Esophagus muscularis mucosa (tissue), 4 donors: ENCODE measurements at regions not wholly inside any gene's neighbourhood (a gene's known extent, or its start where the extent isn't known, plus 50 kb on each side); places are given as distances from the start of the nearest gene placed in this dataset.

Experiments
- DNase-seq: peaks from one replicate; pipeline ENCODE4 v3.0.0-alpha.2; 2017; ENCODE audit errors: extremely low spot score
- H3K27ac ChIP-seq, 4 donors: fragments of 200-600 bp; sonication (generic); replicated peaks in 1 of 4; 1 replicate in 3 of 4; 2 replicates in 1 of 4; pipeline ENCODE4 v1.5.1; 2016 to 2019; ENCODE audit warnings: mild to moderate bottlenecking in 1 of 4
- H3K27me3 ChIP-seq, 4 donors: fragments of 200-600 bp; sonication (generic); one replicate each; pipeline versions ENCODE4 v1.5.1 to v1.6.0; 2016 to 2019
- H3K36me3 ChIP-seq, 4 donors: fragments of 200-600 bp; sonication (generic); one replicate each; pipeline ENCODE4 v1.5.1; 2016 to 2019
- H3K4me1 ChIP-seq, 4 donors: fragments of 200-600 bp; sonication (generic); one replicate each; pipeline ENCODE4 v1.5.1; 2016 to 2019
- H3K4me3 ChIP-seq, 4 donors: fragments of 200-600 bp; sonication (generic); 1 replicate in 2 of 4; 2 replicates in 2 of 4; pipeline ENCODE4 v1.5.1; 2016 to 2019; ENCODE audit warnings: mild to moderate bottlenecking in 4 of 4, moderate library complexity in 1 of 4
- H3K9me3 ChIP-seq, 4 donors: fragments of 200-600 bp; sonication (generic); 1 replicate in 3 of 4; 2 replicates in 1 of 4; pipeline ENCODE4 v1.5.1; 2016 to 2019
- EP300 ChIP-seq: sonication (generic); formaldehyde crosslinking; IDR thresholded peaks from one replicate; pipeline ENCODE4 v1.6.1; 2017; ENCODE audit warnings: antibody characterized with exemption
- POLR2A ChIP-seq: fragments of 450-650 bp; IDR thresholded peaks from one replicate; pipeline ENCODE4 v1.6.1; 2017; ENCODE audit warnings: antibody characterized with exemption, moderate library complexity, mild to moderate bottlenecking, low read depth
- POLR2AphosphoS5 ChIP-seq, 2 donors: sonication (generic); formaldehyde crosslinking; IDR thresholded peaks; one replicate each; pipeline ENCODE4 v1.6.1; 2017; ENCODE audit warnings: antibody characterized with exemption in 2 of 2
- WGBS: methylation state at CpG from one replicate; pipeline ENCODE4 v1.1.5; 2018; 5-methylcytosine and 5-hydroxymethylcytosine counted together
- intact Hi-C: fragments of 100-400 bp; cut with DNase I; formaldehyde crosslinking; loops from one replicate; pipeline ENCODE4 v1.15.1; 2023
- TF ChIP-seq, protein P1 (sequence below), 3 experiments: fragments of 200-600 bp in 2 of 3; fragments of 450-650 bp in 1 of 3; sonication (generic) in 2 of 3; IDR thresholded peaks; one replicate each; pipeline ENCODE4 v1.5.1; 2017 to 2019; ENCODE audit warnings: antibody characterized with exemption in 3 of 3, mild to moderate bottlenecking in 2 of 3, moderate library complexity in 1 of 3

DNA sequence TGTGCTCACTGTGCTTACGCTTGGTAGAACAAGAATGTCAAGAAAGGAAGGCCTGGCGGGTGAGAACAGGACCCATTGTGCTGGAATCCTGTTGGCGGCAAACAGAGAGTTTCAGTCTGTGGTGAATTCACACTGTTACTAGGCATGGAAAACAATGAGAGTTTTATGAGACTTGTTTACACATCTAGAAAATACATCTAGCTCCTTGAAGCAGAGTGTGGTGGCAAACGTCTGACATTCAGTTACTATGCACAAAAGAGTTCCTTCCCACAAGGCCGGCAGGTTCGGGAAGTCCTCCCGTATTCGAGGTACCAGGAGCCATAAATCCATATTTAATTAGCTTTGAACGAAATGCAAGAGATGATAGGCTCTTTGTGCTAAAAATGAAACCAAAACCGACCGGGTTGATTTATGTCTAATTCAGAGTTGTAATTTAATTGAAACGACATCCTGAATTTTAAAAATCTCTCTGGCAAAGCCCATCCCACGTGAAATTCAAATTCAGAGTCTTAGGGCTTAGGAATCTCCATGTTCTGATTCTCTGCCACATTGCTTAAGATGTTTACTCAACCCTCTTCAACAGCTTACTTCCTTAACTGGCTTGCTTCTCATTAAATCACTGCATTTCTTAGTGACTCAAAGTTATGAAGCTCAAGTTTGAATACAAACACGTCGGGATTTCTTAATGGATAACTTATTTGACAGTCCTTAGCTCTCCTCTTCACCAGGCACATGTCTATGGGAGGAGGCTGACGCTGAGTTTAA, 299.9 kb upstream of the PITRM1 start:
- Histone ChIP-seq H3K27ac (peak overlapping the region; percentile 83 to 91 (median 90)), H3K4me1 (peaks cover 34 to 67% (median 64%) of the 10 kb centered on the region in 4 donors)
- 13% methylated on average over 16 of the region's 16 CpGs for WGBS

DNA sequence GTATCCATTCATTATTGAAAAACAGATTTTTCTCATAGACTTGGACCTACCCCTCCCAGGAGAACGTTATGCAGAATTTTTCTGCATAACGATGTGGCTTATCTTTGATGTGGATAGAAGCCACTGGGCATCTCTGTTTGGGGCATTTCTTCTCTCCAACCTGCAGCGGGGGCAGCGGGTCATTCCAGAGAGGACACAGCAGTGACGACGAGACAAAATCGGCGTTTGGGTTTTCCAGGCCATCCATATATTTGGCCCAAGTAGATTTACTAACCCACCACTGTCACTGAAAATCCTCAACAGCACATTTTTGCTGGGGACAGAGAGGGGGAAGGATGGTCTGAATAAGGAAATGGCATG, 299.3 kb upstream of the PITRM1 start:
- Histone ChIP-seq H3K36me3 (no peaks in the 10 kb centered on the region), H3K4me1 (peaks cover 34 to 70% (median 67%) of the 10 kb centered on the region in 4 donors), H3K4me3 (peak overlapping the region; percentile 32 to 44 (median 42)), H3K9me3 (no peaks in the 10 kb centered on the region), H3K27ac (peak overlapping the region; percentile 83 to 91 (median 90)), H3K27me3 (no peaks in the 10 kb centered on the region)
- 75% methylated on average over 8 of the region's 8 CpGs for WGBS
- DNase-seq, result no peak
- TF ChIP-seq, protein P1, sequence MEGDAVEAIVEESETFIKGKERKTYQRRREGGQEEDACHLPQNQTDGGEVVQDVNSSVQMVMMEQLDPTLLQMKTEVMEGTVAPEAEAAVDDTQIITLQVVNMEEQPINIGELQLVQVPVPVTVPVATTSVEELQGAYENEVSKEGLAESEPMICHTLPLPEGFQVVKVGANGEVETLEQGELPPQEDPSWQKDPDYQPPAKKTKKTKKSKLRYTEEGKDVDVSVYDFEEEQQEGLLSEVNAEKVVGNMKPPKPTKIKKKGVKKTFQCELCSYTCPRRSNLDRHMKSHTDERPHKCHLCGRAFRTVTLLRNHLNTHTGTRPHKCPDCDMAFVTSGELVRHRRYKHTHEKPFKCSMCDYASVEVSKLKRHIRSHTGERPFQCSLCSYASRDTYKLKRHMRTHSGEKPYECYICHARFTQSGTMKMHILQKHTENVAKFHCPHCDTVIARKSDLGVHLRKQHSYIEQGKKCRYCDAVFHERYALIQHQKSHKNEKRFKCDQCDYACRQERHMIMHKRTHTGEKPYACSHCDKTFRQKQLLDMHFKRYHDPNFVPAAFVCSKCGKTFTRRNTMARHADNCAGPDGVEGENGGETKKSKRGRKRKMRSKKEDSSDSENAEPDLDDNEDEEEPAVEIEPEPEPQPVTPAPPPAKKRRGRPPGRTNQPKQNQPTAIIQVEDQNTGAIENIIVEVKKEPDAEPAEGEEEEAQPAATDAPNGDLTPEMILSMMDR (IDR thresholded peaks at IDR 0.05), result no peak
- TF ChIP-seq POLR2AphosphoS5 (IDR thresholded peaks at IDR 0.05) (no peak), EP300 (no peak), POLR2A (no peak)
- intact Hi-C loops, result loop anchor here (5.0 to 10.0 kb wide), 2 partner anchors 305 to 1173 kb away; no protein-coding TSS in a partner anchor

More for the DNA sequence above, 299.9 kb upstream of the PITRM1 start:
- Histone ChIP-seq H3K36me3 (no peaks in the 10 kb centered on the region), H3K9me3 (no peaks in the 10 kb centered on the region), H3K4me3 (peak overlapping the region; percentile 32 to 44 (median 42)), H3K27me3 (no peaks in the 10 kb centered on the region)
- no peak for DNase-seq
- TF ChIP-seq EP300, result peak; percentile 89
- no peak for TF ChIP-seq POLR2A
- TF ChIP-seq POLR2AphosphoS5 (IDR thresholded peaks at IDR 0.05), result peak; percentile 77 to 87
- TF ChIP-seq, protein P1 (IDR thresholded peaks at IDR 0.05), result no peak
- intact Hi-C loops, result loop anchor here (5.0 to 10.0 kb wide), 2 partner anchors 305 to 1172 kb away; no protein-coding TSS in a partner anchor

DNA sequence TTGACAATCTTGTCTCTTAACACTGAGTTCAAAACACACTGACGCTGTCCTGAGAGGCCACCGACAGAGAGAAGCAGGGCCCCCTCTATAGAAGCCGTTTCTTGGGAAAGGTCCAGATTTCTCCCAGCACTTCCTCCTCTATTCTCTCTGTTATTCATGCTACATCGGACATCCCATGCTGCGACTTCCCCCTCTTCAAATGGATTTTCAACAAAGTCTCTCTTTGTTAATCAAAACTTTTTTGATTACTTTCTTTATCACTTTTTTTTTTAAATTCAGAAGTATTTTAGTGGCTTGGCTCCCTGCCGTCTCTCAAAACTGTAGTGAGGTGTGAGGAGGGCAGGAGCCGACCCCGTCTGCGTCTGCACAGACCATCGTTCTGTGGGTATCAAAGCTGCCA, 298.9 kb upstream of the PITRM1 start:
- no peak for DNase-seq
- Histone ChIP-seq H3K36me3 (no peaks in the 10 kb centered on the region), H3K4me1 (peaks cover 37 to 73% (median 69%) of the 10 kb centered on the region in 4 donors), H3K9me3 (no peaks in the 10 kb centered on the region), H3K27me3 (no peaks in the 10 kb centered on the region), H3K4me3 (peak overlapping the region in 2 of 4 donors; percentile 39 to 44), H3K27ac (peak overlapping the region; percentile 83 to 91 (median 90))
- 70% methylated on average over 10 of the region's 10 CpGs for WGBS
- TF ChIP-seq EP300, result no peak
- TF ChIP-seq POLR2AphosphoS5 (IDR thresholded peaks at IDR 0.05), result no peak
- intact Hi-C loops, result loop anchor here (5.0 to 10.0 kb wide), 2 partner anchors 306 to 1173 kb away; no protein-coding TSS in a partner anchor

DNA sequence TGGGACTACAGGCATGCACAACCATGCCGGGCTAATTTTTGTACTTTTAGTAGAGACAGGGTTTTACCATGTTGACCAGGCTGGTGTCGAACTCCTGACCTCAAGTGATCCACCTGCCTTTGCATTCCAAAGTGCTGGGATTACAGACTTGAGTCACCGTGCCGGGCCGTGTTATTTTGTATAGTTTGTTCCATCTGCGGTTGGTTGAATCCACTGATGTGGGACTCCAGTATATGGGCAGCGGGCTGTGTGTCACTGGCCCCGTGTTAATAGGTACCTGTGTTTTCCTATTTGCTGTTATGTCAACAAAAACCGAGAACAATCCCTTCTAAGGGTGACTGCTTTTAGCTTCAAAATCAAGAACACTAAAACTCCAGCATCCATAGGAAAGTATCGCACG, 297.6 kb upstream of the PITRM1 start:
- WGBS, result 98% methylated on average over 11 of the region's 11 CpGs
- Histone ChIP-seq H3K36me3 (no peaks in the 10 kb centered on the region), H3K9me3 (no peaks in the 10 kb centered on the region), H3K4me3 (no peak overlapping the region), H3K27ac (peak overlapping the region; percentile 84 to 91 (median 90)), H3K27me3 (no peaks in the 10 kb centered on the region), H3K4me1 (peaks cover 48 to 84% (median 76%) of the 10 kb centered on the region in 4 donors)
- DNase-seq, result no peak
- intact Hi-C loops, result loop anchor here (5.0 to 10.0 kb wide), 2 partner anchors 307 to 1175 kb away; no protein-coding TSS in a partner anchor
- TF ChIP-seq POLR2AphosphoS5 (IDR thresholded peaks at IDR 0.05) (no peak), POLR2A (no peak), EP300 (no peak)

DNA sequence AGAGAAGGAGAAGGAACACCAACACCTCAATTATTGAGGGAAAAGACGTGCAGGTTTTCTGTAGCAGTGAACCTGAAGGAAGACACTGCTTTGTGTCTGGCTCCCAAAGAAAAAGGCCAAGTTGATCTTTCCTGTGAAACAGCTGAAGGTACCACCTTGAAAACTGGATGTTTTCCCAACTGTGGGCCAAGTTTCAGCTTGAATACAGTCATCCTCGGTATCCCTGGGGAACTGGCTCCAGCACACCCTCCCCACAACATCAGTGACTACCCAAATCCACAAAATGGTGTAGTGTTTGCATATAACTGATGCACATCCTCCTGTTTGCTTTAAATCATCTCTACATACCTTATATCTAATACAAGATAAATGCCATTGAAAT, 297.0 kb upstream of the PITRM1 start:
- Histone ChIP-seq H3K4me1 (peaks cover 51 to 90% (median 81%) of the 10 kb centered on the region in 4 donors), H3K27me3 (no peaks in the 10 kb centered on the region), H3K27ac (peak overlapping the region; percentile 84 to 91 (median 90)), H3K36me3 (no peaks in the 10 kb centered on the region), H3K9me3 (no peaks in the 10 kb centered on the region), H3K4me3 (no peak overlapping the region)
- 56% methylated on average over 2 of the region's 2 CpGs for WGBS
- intact Hi-C loops, result loop anchor here (5.0 to 10.0 kb wide), 2 partner anchors 308 to 1175 kb away; no protein-coding TSS in a partner anchor
- TF ChIP-seq EP300 (no peak), POLR2A (no peak), POLR2AphosphoS5 (IDR thresholded peaks at IDR 0.05) (no peak)
- TF ChIP-seq, protein P1 (IDR thresholded peaks at IDR 0.05), result no peak
- no peak for DNase-seq
